CD8-positive, alpha-beta memory T cell (primary cell): ENCODE measurements at regions not wholly inside any gene's neighbourhood (a gene's known extent, or its start where the extent isn't known, plus 50 kb on each side); places are given as distances from the start of the nearest gene placed in this dataset.

Source experiments
- CTCF ChIA-PET: fragments of 350-600 bp; sonication (Branson Sonifier 250); formaldehyde crosslinking; loops from one replicate; lab custom pipeline; 2021; ENCODE audit warnings: antibody characterized with exemption; lab: Charles Lee
- POLR2A ChIA-PET: fragments of 350-600 bp; sonication (Branson Sonifier 250); formaldehyde crosslinking; loops from one replicate; lab custom pipeline; 2021; ENCODE audit warnings: antibody characterized with exemption; lab: Charles Lee
- DNase-seq, 5 donors: peaks; one replicate each; pipeline versions ENCODE4 v3.0.0 to v3.0.0-alpha.2; 2020 to 2022; ENCODE audit warnings: mixed read lengths in 1 of 5
- H3K27ac ChIP-seq: one replicate; pipeline ENCODE4 v1.7.0; 2013; ENCODE audit warnings: low read depth, mild to moderate bottlenecking, low read length, moderate library complexity
- H3K27me3 ChIP-seq: 2 replicates; pipeline ENCODE4 v1.7.0; 2013; ENCODE audit warnings: low read length, mild to moderate bottlenecking; ENCODE audit not compliant: insufficient read depth, poor library complexity, severe bottlenecking
- H3K36me3 ChIP-seq: 2 replicates; pipeline ENCODE4 v1.7.0; 2013; ENCODE audit warnings: mild to moderate bottlenecking, low read length, moderate library complexity; ENCODE audit not compliant: insufficient read depth
- H3K4me1 ChIP-seq: 2 replicates; pipeline ENCODE4 v1.7.0; 2013; ENCODE audit warnings: mild to moderate bottlenecking, low read length, moderate library complexity; ENCODE audit not compliant: insufficient read depth
- H3K4me3 ChIP-seq: 2 replicates; pipeline ENCODE4 v1.7.0; 2013; ENCODE audit warnings: mild to moderate bottlenecking, low read length
- H3K9me3 ChIP-seq: 2 replicates; pipeline ENCODE4 v1.7.0; 2013; ENCODE audit warnings: mild to moderate bottlenecking, low read length
- H3K27ac Mint-ChIP-seq, 8 donors: one replicate each; pipeline ENCODE4 v1.8.0; 2020 to 2021; ENCODE audit warnings: mixed read lengths in 8 of 8, mild to moderate bottlenecking in 6 of 8, inconsistent platforms in 3 of 8, moderate library complexity in 3 of 8
- H3K27me3 Mint-ChIP-seq, 2 donors: one replicate each; pipeline ENCODE4 v1.8.0; 2020 to 2021; ENCODE audit warnings: mixed read lengths in 2 of 2, mild to moderate bottlenecking in 1 of 2, moderate library complexity in 1 of 2
- H3K36me3 Mint-ChIP-seq, 3 donors: one replicate each; pipeline ENCODE4 v1.8.0; 2020 to 2021; ENCODE audit warnings: mixed read lengths in 3 of 3, inconsistent platforms in 1 of 3, mild to moderate bottlenecking in 1 of 3
- H3K4me1 Mint-ChIP-seq, 3 donors: one replicate each; pipeline ENCODE4 v1.8.0; 2020 to 2021; ENCODE audit warnings: mixed read lengths in 3 of 3, inconsistent platforms in 1 of 3, mild to moderate bottlenecking in 1 of 3
- H3K4me3 Mint-ChIP-seq, 7 donors: one replicate each; pipeline ENCODE4 v1.8.0; 2020 to 2021; ENCODE audit warnings: mixed read lengths in 7 of 7, mild to moderate bottlenecking in 6 of 7, moderate library complexity in 4 of 7, inconsistent platforms in 2 of 7
- H3K9me3 Mint-ChIP-seq, 5 donors: one replicate each; pipeline ENCODE4 v1.8.0; 2020 to 2022; ENCODE audit warnings: mixed read lengths in 5 of 5, mild to moderate bottlenecking in 3 of 5, moderate library complexity in 2 of 5, inconsistent platforms in 1 of 5

DNA sequence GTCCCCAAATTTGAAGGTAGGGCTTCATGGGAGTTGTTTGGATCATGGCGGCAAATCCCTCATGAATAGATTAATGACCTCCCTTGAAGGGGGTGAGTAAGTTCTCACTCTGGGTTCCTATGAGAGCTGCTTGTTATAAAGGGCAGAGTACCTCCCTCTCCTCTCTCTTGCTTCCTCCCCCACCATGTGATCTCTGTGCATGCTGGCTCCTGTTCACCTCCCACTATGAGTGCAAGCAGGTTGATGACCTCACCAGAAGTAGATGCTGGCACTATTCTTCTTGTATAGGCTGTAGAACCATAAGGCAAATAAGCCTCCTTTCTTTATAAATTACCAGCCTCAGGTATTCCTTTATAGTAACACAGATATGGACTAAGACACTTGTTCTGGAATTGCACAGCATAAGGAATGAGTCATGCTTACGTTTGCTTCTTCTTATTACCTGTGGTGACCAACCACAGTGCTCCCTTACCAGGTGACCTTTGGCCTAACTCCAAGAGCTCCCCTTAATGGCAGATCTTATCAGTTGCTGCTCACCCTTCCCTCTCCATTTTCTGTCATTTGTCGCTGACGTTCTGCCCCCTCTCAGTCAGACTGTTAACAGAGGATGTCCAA is 559.5 kb upstream of the GCFC2 start:
- no peak for DNase-seq
- ChIA-PET POLR2A (no interaction called here), CTCF (no interaction called here)
- Histone ChIP-seq H3K4me3 (no peak overlapping the region), H3K9me3 (no peaks in the 10 kb centered on the region), H3K27me3 (no peaks in the 10 kb centered on the region), H3K36me3 (no peaks in the 10 kb centered on the region), H3K4me1 (no peaks in the 10 kb centered on the region), H3K27ac (no peak overlapping the region)
- Mint-ChIP-seq H3K27me3 (no peaks in the 10 kb centered on the region), H3K36me3 (no peaks in the 10 kb centered on the region), H3K27ac (no peak overlapping the region), H3K4me1 (no peaks in the 10 kb centered on the region), H3K9me3 (peaks cover 3 to 22% (median 6%) of the 10 kb centered on the region in 5 donors), H3K4me3 (no peak overlapping the region)

DNA sequence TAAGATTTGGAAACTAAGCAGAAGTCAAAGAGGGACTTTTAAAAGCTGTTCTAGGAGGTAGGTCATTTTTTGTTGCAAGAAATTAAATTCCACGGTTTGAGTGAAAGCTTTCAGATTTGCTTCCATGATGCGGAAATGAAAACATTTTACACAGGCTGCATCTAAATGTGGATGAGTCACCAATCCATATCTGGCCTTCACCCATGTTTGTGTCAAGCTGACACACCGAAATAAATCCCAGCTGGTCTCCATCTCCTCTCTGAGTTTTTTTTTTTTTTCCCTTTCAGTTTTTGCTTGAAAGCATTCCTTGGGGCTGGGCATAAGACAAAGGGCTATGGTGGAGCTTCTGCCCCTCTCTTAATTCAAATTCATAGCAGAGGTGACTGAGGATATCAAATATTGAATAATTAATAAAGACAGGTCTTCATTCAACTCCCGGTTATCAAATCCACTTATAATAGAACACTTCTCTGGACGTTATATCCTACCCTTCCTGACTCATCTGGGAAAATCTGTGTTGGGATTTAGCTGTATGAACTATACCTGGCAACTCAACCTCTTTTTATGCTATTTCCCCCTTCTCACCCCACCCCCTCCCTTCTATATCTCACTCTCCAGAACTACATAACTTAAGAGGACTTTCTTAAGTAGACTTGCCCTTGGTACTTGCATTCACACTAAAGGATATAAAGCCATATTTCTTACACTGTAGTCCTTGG is 558.3 kb upstream of the GCFC2 start:
- H3K9me3 Mint-ChIP-seq = peaks cover 3 to 22% (median 6%) of the 10 kb centered on the region in 5 donors
- CTCF ChIA-PET = no interaction called here

DNA sequence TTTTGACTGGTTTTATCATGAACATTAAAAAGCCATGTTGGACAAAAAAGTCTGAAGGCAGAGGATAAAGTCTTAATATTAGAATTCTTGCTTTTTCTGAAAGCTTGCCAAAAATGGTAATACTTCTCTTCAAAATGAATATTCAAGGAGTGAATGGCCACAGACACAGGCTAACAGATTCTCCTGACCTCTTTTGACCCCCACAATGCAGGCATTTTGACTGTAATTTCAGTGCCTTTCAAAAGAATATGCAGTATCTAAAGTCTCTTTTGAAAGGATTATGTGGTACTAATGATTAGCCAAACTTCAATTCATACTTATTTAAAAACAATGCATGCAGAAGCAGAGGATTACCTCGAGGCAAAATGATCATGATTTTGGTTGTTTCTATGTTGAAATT is 557.8 kb upstream of the GCFC2 start:
- peaks cover 3 to 22% (median 6%) of the 10 kb centered on the region in 5 donors for H3K9me3 Mint-ChIP-seq
- no peak overlapping the region for H3K27ac Mint-ChIP-seq
- H3K4me1 Mint-ChIP-seq = no peaks in the 10 kb centered on the region
- Histone ChIP-seq H3K36me3 (no peaks in the 10 kb centered on the region), H3K27ac (no peak overlapping the region), H3K4me3 (no peak overlapping the region), H3K27me3 (no peaks in the 10 kb centered on the region), H3K9me3 (no peaks in the 10 kb centered on the region), H3K4me1 (no peaks in the 10 kb centered on the region)
- CTCF ChIA-PET = no interaction called here
- no peak for DNase-seq
- no peak overlapping the region for H3K4me3 Mint-ChIP-seq
- H3K36me3 Mint-ChIP-seq = no peaks in the 10 kb centered on the region
- H3K27me3 Mint-ChIP-seq = no peaks in the 10 kb centered on the region
- POLR2A ChIA-PET = no interaction called here

More for the DNA sequence above, 558.3 kb upstream of the GCFC2 start:
- Mint-ChIP-seq H3K4me3 (no peak overlapping the region), H3K4me1 (no peaks in the 10 kb centered on the region), H3K27me3 (no peaks in the 10 kb centered on the region), H3K27ac (no peak overlapping the region), H3K36me3 (no peaks in the 10 kb centered on the region)
- Histone ChIP-seq H3K4me1 (no peaks in the 10 kb centered on the region), H3K27ac (no peak overlapping the region), H3K9me3 (no peaks in the 10 kb centered on the region), H3K27me3 (no peaks in the 10 kb centered on the region), H3K36me3 (no peaks in the 10 kb centered on the region), H3K4me3 (no peak overlapping the region)
- no peak for DNase-seq
- POLR2A ChIA-PET = no interaction called here

DNA sequence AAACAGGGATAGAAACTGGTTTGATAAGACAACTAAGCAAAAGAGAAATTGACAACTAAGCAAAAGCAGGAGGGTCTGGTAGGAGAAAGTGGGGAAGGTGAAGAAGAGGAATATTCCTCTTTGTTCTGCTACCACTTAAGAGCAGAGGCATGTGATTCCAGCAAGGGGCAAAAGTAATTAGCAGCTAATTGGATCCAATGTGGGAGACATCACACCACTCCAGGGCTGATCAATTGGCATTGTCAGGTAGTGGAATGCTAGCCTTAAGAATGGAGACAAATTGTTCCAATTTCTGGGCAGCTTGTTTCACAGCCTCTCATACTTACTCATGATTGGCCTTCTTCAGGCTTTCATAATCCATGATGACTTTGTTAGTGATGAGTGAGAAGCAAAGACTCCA is 547.1 kb upstream of the GCFC2 start:
- Histone ChIP-seq H3K27me3 (no peaks in the 10 kb centered on the region), H3K4me1 (no peaks in the 10 kb centered on the region), H3K4me3 (no peak overlapping the region), H3K9me3 (no peaks in the 10 kb centered on the region), H3K36me3 (no peaks in the 10 kb centered on the region), H3K27ac (no peak overlapping the region)
- no peak for DNase-seq
- Mint-ChIP-seq H3K36me3 (no peaks in the 10 kb centered on the region), H3K27ac (no peak overlapping the region), H3K4me3 (no peak overlapping the region), H3K4me1 (no peaks in the 10 kb centered on the region), H3K27me3 (no peaks in the 10 kb centered on the region), H3K9me3 (peaks cover 2 to 12% (median 10%) of the 10 kb centered on the region in 5 donors)
- CTCF ChIA-PET = no interaction called here
- POLR2A ChIA-PET = no interaction called here

DNA sequence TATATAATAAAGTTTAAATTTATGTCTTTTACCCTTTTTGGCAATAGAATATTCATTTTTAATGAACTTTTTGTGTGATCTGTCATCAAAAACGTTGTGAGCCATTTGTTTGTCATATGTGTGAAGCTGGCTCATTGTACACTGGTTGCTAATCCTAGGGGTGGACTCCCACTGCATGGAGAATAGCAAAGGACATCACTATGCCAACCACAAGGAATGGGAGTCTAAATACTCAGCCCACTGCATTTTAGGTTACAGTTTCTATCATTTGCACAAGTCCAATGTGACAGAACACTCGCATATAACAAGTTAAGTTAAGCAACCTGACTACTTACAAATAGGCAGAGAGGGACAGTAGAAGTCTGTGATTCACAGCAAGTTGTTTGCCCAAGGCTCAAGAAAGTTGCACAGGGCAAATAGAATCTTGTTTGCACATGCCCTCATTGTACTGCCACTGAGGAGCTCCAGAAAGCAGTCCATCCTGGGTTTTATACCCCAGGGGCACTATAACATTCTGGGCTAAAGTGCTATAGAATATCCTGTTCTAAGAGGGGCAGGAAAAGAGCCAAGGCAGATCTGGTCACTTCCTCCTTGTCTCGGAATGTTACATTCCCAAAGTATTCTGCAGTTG is 545.9 kb upstream of the GCFC2 start:
- Histone ChIP-seq H3K4me3 (no peak overlapping the region), H3K4me1 (no peaks in the 10 kb centered on the region), H3K27me3 (no peaks in the 10 kb centered on the region), H3K9me3 (no peaks in the 10 kb centered on the region), H3K27ac (no peak overlapping the region), H3K36me3 (no peaks in the 10 kb centered on the region)
- H3K4me1 Mint-ChIP-seq = no peaks in the 10 kb centered on the region
- ChIA-PET CTCF (no interaction called here), POLR2A (no interaction called here)
- H3K36me3 Mint-ChIP-seq = no peaks in the 10 kb centered on the region
- H3K4me3 Mint-ChIP-seq = no peak overlapping the region
- H3K9me3 Mint-ChIP-seq = peaks cover 2 to 14% (median 10%) of the 10 kb centered on the region in 5 donors
- no peak for DNase-seq
- H3K27me3 Mint-ChIP-seq = no peaks in the 10 kb centered on the region
- H3K27ac Mint-ChIP-seq = no peak overlapping the region

DNA sequence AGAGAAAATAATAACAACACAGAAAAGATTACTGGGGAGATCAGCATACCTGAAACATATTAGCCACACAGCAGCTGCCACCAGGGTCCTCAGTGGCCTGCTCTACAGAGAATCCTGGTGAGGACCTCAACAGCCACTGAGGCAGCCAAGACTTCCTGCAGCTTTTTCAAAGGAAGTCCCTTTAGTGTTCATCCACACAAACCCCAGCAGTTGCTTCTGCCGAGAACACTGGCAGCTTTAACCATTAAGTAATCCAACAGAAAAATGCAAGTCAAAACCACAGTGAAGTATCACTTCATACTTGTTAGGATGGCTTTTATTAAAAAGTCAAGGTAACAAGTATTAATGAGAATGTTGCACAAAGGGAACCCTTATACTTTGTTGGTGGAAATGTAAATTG is 542.0 kb upstream of the GCFC2 start:
- Mint-ChIP-seq H3K4me3 (no peak overlapping the region), H3K36me3 (no peaks in the 10 kb centered on the region), H3K27ac (no peak overlapping the region), H3K9me3 (peaks cover 2 to 15% (median 4%) of the 10 kb centered on the region in 5 donors), H3K27me3 (no peaks in the 10 kb centered on the region), H3K4me1 (no peaks in the 10 kb centered on the region)
- Histone ChIP-seq H3K4me3 (no peak overlapping the region), H3K27ac (no peak overlapping the region), H3K9me3 (no peaks in the 10 kb centered on the region), H3K4me1 (no peaks in the 10 kb centered on the region), H3K27me3 (no peaks in the 10 kb centered on the region), H3K36me3 (no peaks in the 10 kb centered on the region)
- ChIA-PET CTCF (no interaction called here), POLR2A (no interaction called here)
- no peak for DNase-seq

DNA sequence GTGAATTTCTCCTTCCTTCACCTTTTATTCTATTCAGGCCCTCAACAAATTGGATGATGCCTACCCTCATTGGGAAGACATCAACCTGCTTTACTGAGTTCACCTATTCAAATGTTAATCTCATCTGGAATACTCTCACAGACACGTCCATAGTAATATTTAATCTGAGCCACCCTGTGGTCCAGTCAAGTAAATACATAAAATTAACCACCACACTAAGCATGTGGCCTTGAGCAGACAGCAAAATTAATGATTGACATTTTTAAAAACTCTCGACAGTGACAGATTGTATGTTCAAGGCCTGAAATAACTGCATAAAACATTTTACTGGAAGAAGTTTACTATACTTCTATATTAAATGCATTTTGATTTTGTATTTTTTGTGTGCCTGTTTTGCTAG is 540.6 kb upstream of the GCFC2 start:
- Mint-ChIP-seq H3K4me1 (no peaks in the 10 kb centered on the region), H3K27ac (no peak overlapping the region), H3K9me3 (peaks cover 0 to 15% (median 2%) of the 10 kb centered on the region in 5 donors), H3K27me3 (no peaks in the 10 kb centered on the region), H3K36me3 (no peaks in the 10 kb centered on the region), H3K4me3 (no peak overlapping the region)
- Histone ChIP-seq H3K9me3 (no peaks in the 10 kb centered on the region), H3K4me3 (no peak overlapping the region), H3K27ac (no peak overlapping the region), H3K36me3 (no peaks in the 10 kb centered on the region), H3K27me3 (no peaks in the 10 kb centered on the region), H3K4me1 (no peaks in the 10 kb centered on the region)
- POLR2A ChIA-PET = no interaction called here
- DNase-seq = no peak
- CTCF ChIA-PET = no interaction called here

DNA sequence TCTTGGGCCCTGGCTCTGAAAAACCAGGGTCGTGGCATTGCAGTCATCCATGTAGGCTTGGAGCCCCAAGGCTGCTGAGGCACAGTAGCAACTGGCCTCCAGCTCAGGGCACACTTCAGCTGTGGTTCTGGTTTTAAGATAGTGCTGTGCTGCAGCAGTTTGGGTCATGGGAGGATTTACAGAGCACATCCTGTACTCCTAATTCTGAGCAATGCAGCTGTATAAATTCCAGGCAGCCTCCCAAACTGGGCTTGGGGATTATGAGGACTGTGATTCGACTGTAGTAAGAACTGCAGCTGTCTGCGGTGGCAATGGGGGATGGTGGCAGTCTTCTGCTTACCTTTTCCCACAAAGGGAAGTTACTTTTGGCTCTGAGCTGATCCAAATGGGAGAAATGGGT is 536.3 kb upstream of the GCFC2 start:
- Mint-ChIP-seq H3K4me3 (no peak overlapping the region), H3K36me3 (no peaks in the 10 kb centered on the region), H3K27me3 (no peaks in the 10 kb centered on the region), H3K9me3 (peaks cover 0 to 29% (median 6%) of the 10 kb centered on the region in 5 donors), H3K4me1 (no peaks in the 10 kb centered on the region), H3K27ac (no peak overlapping the region)
- Histone ChIP-seq H3K27me3 (no peaks in the 10 kb centered on the region), H3K9me3 (no peaks in the 10 kb centered on the region), H3K4me1 (no peaks in the 10 kb centered on the region), H3K4me3 (no peak overlapping the region), H3K36me3 (no peaks in the 10 kb centered on the region), H3K27ac (no peak overlapping the region)
- DNase-seq = no peak
- POLR2A ChIA-PET = no interaction called here
- CTCF ChIA-PET = no interaction called here
